ENCODE measurements at regions not wholly inside any gene's neighbourhood (a gene's known extent, or its start where the extent isn't known, plus 50 kb on each side); places are given as distances from the start of the nearest gene placed in this dataset.

GRCh38 chr21:19237608-19238007, 834.0 kb upstream of the TMPRSS15 start:
- Histone ChIP-seq H3K4ac (ENCODE audit: low read length) (no peak overlapping the region), H2AK5ac (ENCODE audit: low read depth, low read length) (no peak overlapping the region), H4K91ac (ENCODE audit: low read depth, low read length, poor library complexity) (no peak overlapping the region), H2BK120ac (ENCODE audit: low read depth, low read length) (no peak overlapping the region), H3K27ac (replicated peaks; ENCODE audit: low read length) (no peak overlapping the region), H2AFZ (ENCODE audit: low read length) (no peak overlapping the region), H2BK5ac (ENCODE audit: low read length) (no peak overlapping the region), H2BK12ac (ENCODE audit: low read length) (no peak overlapping the region), H3K4me1 (ENCODE audit: control insufficient read depth in 2 of 2, insufficient read depth in 1 of 2, low read depth in 1 of 2, low read length in 2 of 2) (peaks cover 0 to 2% of the 10 kb centered on the region in 2 donors), H3K9ac (ENCODE audit: low read depth, low read length, poor library complexity) (no peak overlapping the region), H3K18ac (ENCODE audit: low read length) (no peak overlapping the region), H3K9me3 (replicated peaks in 1 of 2; ENCODE audit: control insufficient read depth in 2 of 2, insufficient read depth in 1 of 2, low read depth in 1 of 2, low read length in 2 of 2) (no peaks in the 10 kb centered on the region), H3K79me1 (ENCODE audit: low read depth, low read length) (no peaks in the 10 kb centered on the region), H3K4me2 (ENCODE audit: insufficient read depth, low read length, poor library complexity, severe bottlenecking) (no peak overlapping the region), H2BK15ac (ENCODE audit: low read length) (no peak overlapping the region), H3K4me3 (ENCODE audit: low read length in 2 of 2) (no peak overlapping the region), H3K23ac (ENCODE audit: low read depth, low read length, poor library complexity) (no peak overlapping the region), H3K27me3 (ENCODE audit: control insufficient read depth in 3 of 3, insufficient read depth in 3 of 3, low read depth in 1 of 3, low read length in 3 of 3) (no peaks in the 10 kb centered on the region), H3K36me3 (replicated peaks in 1 of 2; ENCODE audit: control insufficient read depth in 2 of 2, insufficient read depth in 2 of 2, low read length in 2 of 2) (no peaks in the 10 kb centered on the region), H4K8ac (ENCODE audit: low read depth, low read length) (no peak overlapping the region), H3K14ac (ENCODE audit: low read length) (no peak overlapping the region)
- WGBS, 2 donors (ENCODE audit: extremely low coverage in 2 of 2, insufficient read length in 2 of 2, insufficient replicate concordance in 1 of 2) = no CpG with 5 or more reads among the region's 1 CpG
- no peak for DNase-seq (ENCODE audit: low spot score)

GRCh38 chr21:19239696-19240095, 836.1 kb upstream of the TMPRSS15 start:
- Histone ChIP-seq H3K4ac (ENCODE audit: low read length) (no peak overlapping the region), H4K8ac (ENCODE audit: low read depth, low read length) (no peak overlapping the region), H3K9me3 (replicated peaks in 1 of 2; ENCODE audit: control insufficient read depth in 2 of 2, insufficient read depth in 1 of 2, low read depth in 1 of 2, low read length in 2 of 2) (peaks cover 0 to 3% of the 10 kb centered on the region in 2 donors), H2BK15ac (ENCODE audit: low read length) (no peak overlapping the region), H2BK12ac (ENCODE audit: low read length) (no peak overlapping the region), H3K14ac (ENCODE audit: low read length) (no peak overlapping the region), H3K36me3 (replicated peaks in 1 of 2; ENCODE audit: control insufficient read depth in 2 of 2, insufficient read depth in 2 of 2, low read length in 2 of 2) (no peaks in the 10 kb centered on the region), H2BK5ac (ENCODE audit: low read length) (no peak overlapping the region), H2AK5ac (ENCODE audit: low read depth, low read length) (no peak overlapping the region), H2AFZ (ENCODE audit: low read length) (no peak overlapping the region), H3K27me3 (ENCODE audit: control insufficient read depth in 3 of 3, insufficient read depth in 3 of 3, low read depth in 1 of 3, low read length in 3 of 3) (no peaks in the 10 kb centered on the region), H3K4me3 (ENCODE audit: low read length in 2 of 2) (no peak overlapping the region), H3K27ac (replicated peaks; ENCODE audit: low read length) (no peak overlapping the region), H3K79me1 (ENCODE audit: low read depth, low read length) (no peaks in the 10 kb centered on the region), H3K4me1 (ENCODE audit: control insufficient read depth in 2 of 2, insufficient read depth in 1 of 2, low read depth in 1 of 2, low read length in 2 of 2) (peaks cover 0 to 2% of the 10 kb centered on the region in 2 donors), H3K9ac (ENCODE audit: low read depth, low read length, poor library complexity) (no peak overlapping the region), H4K91ac (ENCODE audit: low read depth, low read length, poor library complexity) (no peak overlapping the region), H2BK120ac (ENCODE audit: low read depth, low read length) (no peak overlapping the region), H3K18ac (ENCODE audit: low read length) (no peak overlapping the region), H3K4me2 (ENCODE audit: insufficient read depth, low read length, poor library complexity, severe bottlenecking) (no peak overlapping the region), H3K23ac (ENCODE audit: low read depth, low read length, poor library complexity) (no peak overlapping the region)
- DNase-seq (ENCODE audit: low spot score) = no peak
- no CpG with 5 or more reads among the region's 1 CpG for WGBS, 2 donors (ENCODE audit: extremely low coverage in 2 of 2, insufficient read length in 2 of 2, insufficient replicate concordance in 1 of 2)

- Histone ChIP-seq H3K9me3 (replicated peaks in 1 of 2; ENCODE audit: control insufficient read depth in 2 of 2, insufficient read depth in 1 of 2, low read depth in 1 of 2, low read length in 2 of 2) (peaks cover 3 to 5% of the 10 kb centered on the region in 2 donors), H4K91ac (ENCODE audit: low read depth, low read length, poor library complexity) (no peak overlapping the region), H3K27ac (replicated peaks; ENCODE audit: low read length) (no peak overlapping the region), H2BK15ac (ENCODE audit: low read length) (no peak overlapping the region), H3K4me2 (ENCODE audit: insufficient read depth, low read length, poor library complexity, severe bottlenecking) (no peak overlapping the region), H2AFZ (ENCODE audit: low read length) (no peak overlapping the region), H3K14ac (ENCODE audit: low read length) (no peak overlapping the region), H2AK5ac (ENCODE audit: low read depth, low read length) (no peak overlapping the region), H3K23ac (ENCODE audit: low read depth, low read length, poor library complexity) (no peak overlapping the region), H3K79me1 (ENCODE audit: low read depth, low read length) (no peaks in the 10 kb centered on the region), H4K8ac (ENCODE audit: low read depth, low read length) (no peak overlapping the region), H3K4me3 (ENCODE audit: low read length in 2 of 2) (peak overlapping the region in 1 of 2 donors; percentile 31), H3K4ac (ENCODE audit: low read length) (no peak overlapping the region), H2BK5ac (ENCODE audit: low read length) (no peak overlapping the region), H2BK120ac (ENCODE audit: low read depth, low read length) (no peak overlapping the region), H3K4me1 (ENCODE audit: control insufficient read depth in 2 of 2, insufficient read depth in 1 of 2, low read depth in 1 of 2, low read length in 2 of 2) (no peaks in the 10 kb centered on the region), H3K18ac (ENCODE audit: low read length) (no peak overlapping the region), H2BK12ac (ENCODE audit: low read length) (peak overlapping the region; percentile 60), H3K27me3 (ENCODE audit: control insufficient read depth in 3 of 3, insufficient read depth in 3 of 3, low read depth in 1 of 3, low read length in 3 of 3) (no peaks in the 10 kb centered on the region), H3K36me3 (replicated peaks in 1 of 2; ENCODE audit: control insufficient read depth in 2 of 2, insufficient read depth in 2 of 2, low read length in 2 of 2) (no peaks in the 10 kb centered on the region), H3K9ac (ENCODE audit: low read depth, low read length, poor library complexity) (no peak overlapping the region)
- no CpG with 5 or more reads among the region's 28 CpGs for WGBS, 2 donors (ENCODE audit: extremely low coverage in 2 of 2, insufficient read length in 2 of 2, insufficient replicate concordance in 1 of 2)
- DNase-seq (ENCODE audit: low spot score) = no peak
These were observed 841.1 kb upstream of the TMPRSS15 start for GRCh38 chr21:19244502-19245187.

- no peak overlapping the region for H3K4ac ChIP-seq (ENCODE audit: low read length)
- H3K27ac ChIP-seq (replicated peaks; ENCODE audit: low read length) = no peak overlapping the region
- H3K79me1 ChIP-seq (ENCODE audit: low read depth, low read length) = no peaks in the 10 kb centered on the region
- H3K14ac ChIP-seq (ENCODE audit: low read length) = no peak overlapping the region
- H3K9ac ChIP-seq (ENCODE audit: low read depth, low read length, poor library complexity) = no peak overlapping the region
- no peak overlapping the region for H4K8ac ChIP-seq (ENCODE audit: low read depth, low read length)
- no peaks in the 10 kb centered on the region for H3K36me3 ChIP-seq (replicated peaks in 1 of 2; ENCODE audit: control insufficient read depth in 2 of 2, insufficient read depth in 2 of 2, low read length in 2 of 2)
- WGBS, 2 donors (ENCODE audit: extremely low coverage in 2 of 2, insufficient read length in 2 of 2, insufficient replicate concordance in 1 of 2) = no CpG with 5 or more reads among the region's 14 CpGs
- H2BK120ac ChIP-seq (ENCODE audit: low read depth, low read length) = no peak overlapping the region
- H2BK15ac ChIP-seq (ENCODE audit: low read length) = no peak overlapping the region
- no peak overlapping the region for H2AFZ ChIP-seq (ENCODE audit: low read length)
- no peak overlapping the region for H2AK5ac ChIP-seq (ENCODE audit: low read depth, low read length)
- peak overlapping the region in 1 of 2 donors; percentile 30 for H3K4me3 ChIP-seq (ENCODE audit: low read length in 2 of 2)
- H2BK5ac ChIP-seq (ENCODE audit: low read length) = no peak overlapping the region
- no peak overlapping the region for H3K18ac ChIP-seq (ENCODE audit: low read length)
- H3K23ac ChIP-seq (ENCODE audit: low read depth, low read length, poor library complexity) = no peak overlapping the region
- no peaks in the 10 kb centered on the region for H3K4me1 ChIP-seq (ENCODE audit: control insufficient read depth in 2 of 2, insufficient read depth in 1 of 2, low read depth in 1 of 2, low read length in 2 of 2)
- no peak overlapping the region for H4K91ac ChIP-seq (ENCODE audit: low read depth, low read length, poor library complexity)
- no peak overlapping the region for H2BK12ac ChIP-seq (ENCODE audit: low read length)
- H3K9me3 ChIP-seq (replicated peaks in 1 of 2; ENCODE audit: control insufficient read depth in 2 of 2, insufficient read depth in 1 of 2, low read depth in 1 of 2, low read length in 2 of 2) = peaks cover 3 to 5% of the 10 kb centered on the region in 2 donors
- H3K27me3 ChIP-seq (ENCODE audit: control insufficient read depth in 3 of 3, insufficient read depth in 3 of 3, low read depth in 1 of 3, low read length in 3 of 3) = no peaks in the 10 kb centered on the region
- no peak for DNase-seq (ENCODE audit: low spot score)
- H3K4me2 ChIP-seq (ENCODE audit: insufficient read depth, low read length, poor library complexity, severe bottlenecking) = no peak overlapping the region
These were observed 841.6 kb upstream of the TMPRSS15 start for GRCh38 chr21:19245188-19245580.

All from neuronal stem cell (in vitro differentiated cells).